Tibial nerve (tissue), 4 donors: ENCODE measurements at regions not wholly inside any gene's neighbourhood (a gene's known extent, or its start where the extent isn't known, plus 50 kb on each side); places are given as distances from the start of the nearest gene placed in this dataset.
"Not testable (repeated sequence)": the region's sequence is repeated elsewhere in the genome, so short reads cannot be mapped to it uniquely, and the experiment has no call there.

Experiments used
- DNase-seq, 2 donors: peaks; one replicate each; pipeline ENCODE4 v3.0.0-alpha.2; 2019; ENCODE audit warnings: low spot score in 2 of 2
- H3K27ac ChIP-seq, 4 donors: fragments of 200-600 bp; sonication (generic) in 3 of 4; one replicate each; pipeline ENCODE4 v1.5.1; 2017 to 2019; ENCODE audit warnings: mild to moderate bottlenecking in 1 of 4
- H3K27me3 ChIP-seq, 2 donors: fragments of 200-600 bp; sonication (generic) in 1 of 2; one replicate each; pipeline versions ENCODE4 v1.5.1 to v1.6.0; 2017 to 2019
- H3K36me3 ChIP-seq, 3 donors: fragments of 200-600 bp; sonication (generic); one replicate each; pipeline ENCODE4 v1.5.1; 2018 to 2019
- H3K4me1 ChIP-seq, 4 donors: fragments of 200-600 bp; sonication (generic) in 3 of 4; one replicate each; pipeline ENCODE4 v1.5.1; 2017 to 2019
- H3K4me3 ChIP-seq, 4 donors: fragments of 200-600 bp; sonication (generic) in 3 of 4; one replicate each; pipeline ENCODE4 v1.5.1; 2017 to 2019; ENCODE audit warnings: mild to moderate bottlenecking in 1 of 4, moderate library complexity in 1 of 4
- H3K9me3 ChIP-seq, 4 donors: fragments of 200-600 bp; sonication (generic) in 3 of 4; one replicate each; pipeline ENCODE4 v1.5.1; 2017 to 2019
- EP300 ChIP-seq, 2 donors: sonication (generic); formaldehyde crosslinking; IDR thresholded peaks; one replicate each; pipeline ENCODE4 v1.6.1; 2017; ENCODE audit warnings: antibody characterized with exemption in 2 of 2, mild to moderate bottlenecking in 1 of 2
- POLR2A ChIP-seq, 2 donors: fragments of 450-650 bp; IDR thresholded peaks; one replicate each; pipeline ENCODE4 v1.6.1; 2017; ENCODE audit warnings: antibody characterized with exemption in 2 of 2, mild to moderate bottlenecking in 2 of 2, moderate library complexity in 2 of 2
- WGBS, 2 donors: methylation state at CpG; one replicate each; pipeline ENCODE4 v1.1.5; 2018; 5-methylcytosine and 5-hydroxymethylcytosine counted together
- TF ChIP-seq, protein P1 (sequence below), 5 experiments: fragments of 200-600 bp in 3 of 5; fragments of 450-650 bp in 2 of 5; sonication (generic) in 3 of 5; IDR thresholded peaks; one replicate each; pipeline ENCODE4 v1.5.1; 2016 to 2019; ENCODE audit warnings: antibody characterized with exemption in 5 of 5, mild to moderate bottlenecking in 3 of 5, moderate library complexity in 2 of 5

GRCh38 chr6:17218749-17219093 lies 62.4 kb upstream of the RBM24 start:
- TF ChIP-seq EP300 (IDR thresholded peaks at IDR 0.05) (no peak), POLR2A (IDR thresholded peaks at IDR 0.05) (no peak)
- TF ChIP-seq, protein P1, sequence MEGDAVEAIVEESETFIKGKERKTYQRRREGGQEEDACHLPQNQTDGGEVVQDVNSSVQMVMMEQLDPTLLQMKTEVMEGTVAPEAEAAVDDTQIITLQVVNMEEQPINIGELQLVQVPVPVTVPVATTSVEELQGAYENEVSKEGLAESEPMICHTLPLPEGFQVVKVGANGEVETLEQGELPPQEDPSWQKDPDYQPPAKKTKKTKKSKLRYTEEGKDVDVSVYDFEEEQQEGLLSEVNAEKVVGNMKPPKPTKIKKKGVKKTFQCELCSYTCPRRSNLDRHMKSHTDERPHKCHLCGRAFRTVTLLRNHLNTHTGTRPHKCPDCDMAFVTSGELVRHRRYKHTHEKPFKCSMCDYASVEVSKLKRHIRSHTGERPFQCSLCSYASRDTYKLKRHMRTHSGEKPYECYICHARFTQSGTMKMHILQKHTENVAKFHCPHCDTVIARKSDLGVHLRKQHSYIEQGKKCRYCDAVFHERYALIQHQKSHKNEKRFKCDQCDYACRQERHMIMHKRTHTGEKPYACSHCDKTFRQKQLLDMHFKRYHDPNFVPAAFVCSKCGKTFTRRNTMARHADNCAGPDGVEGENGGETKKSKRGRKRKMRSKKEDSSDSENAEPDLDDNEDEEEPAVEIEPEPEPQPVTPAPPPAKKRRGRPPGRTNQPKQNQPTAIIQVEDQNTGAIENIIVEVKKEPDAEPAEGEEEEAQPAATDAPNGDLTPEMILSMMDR (IDR thresholded peaks at IDR 0.05), result no peak
- no peak for DNase-seq
- Histone ChIP-seq H3K27me3 (no peaks in the 10 kb centered on the region), H3K36me3 (no peaks in the 10 kb centered on the region), H3K4me1 (peaks cover 0 to 4% (median 0%) of the 10 kb centered on the region in 4 donors), H3K9me3 (peaks cover 0 to 4% (median 0%) of the 10 kb centered on the region in 4 donors), H3K4me3 (no peak overlapping the region), H3K27ac (no peak overlapping the region)
- 82 to 100% methylated on average over 1 of the region's 1 CpG for WGBS, 2 donors

GRCh38 chr6:17219098-17219497 lies 62.1 kb upstream of the RBM24 start:
- Histone ChIP-seq H3K27me3 (no peaks in the 10 kb centered on the region), H3K36me3 (no peaks in the 10 kb centered on the region), H3K4me3 (no peak overlapping the region), H3K4me1 (peaks cover 0 to 3% (median 0%) of the 10 kb centered on the region in 4 donors), H3K27ac (no peak overlapping the region), H3K9me3 (peaks cover 0 to 4% (median 0%) of the 10 kb centered on the region in 4 donors)
- 78 to 79% methylated on average over 5 of the region's 5 CpGs for WGBS, 2 donors
- TF ChIP-seq POLR2A (IDR thresholded peaks at IDR 0.05), result no peak
- no peak for TF ChIP-seq EP300 (IDR thresholded peaks at IDR 0.05)
- TF ChIP-seq, protein P1 (IDR thresholded peaks at IDR 0.05), result no peak
- no peak for DNase-seq

GRCh38 chr6:17220040-17220910 lies 60.9 kb upstream of the RBM24 start:
- no peaks in the 10 kb centered on the region for H3K27me3 ChIP-seq
- H3K4me3 ChIP-seq, result no peak overlapping the region
- H3K4me1 ChIP-seq, result peaks cover 0 to 3% (median 0%) of the 10 kb centered on the region in 4 donors
- 75 to 85% methylated on average over 12 of the region's 12 CpGs for WGBS, 2 donors
- peaks cover 0 to 4% (median 0%) of the 10 kb centered on the region in 4 donors for H3K9me3 ChIP-seq
- no peak overlapping the region for H3K27ac ChIP-seq
- no peaks in the 10 kb centered on the region for H3K36me3 ChIP-seq
- no peak for DNase-seq
- TF ChIP-seq POLR2A (IDR thresholded peaks at IDR 0.05) (no peak), EP300 (IDR thresholded peaks at IDR 0.05) (no peak)
- TF ChIP-seq, protein P1 (IDR thresholded peaks at IDR 0.05), result no peak

- no peaks in the 10 kb centered on the region for H3K36me3 ChIP-seq
- no peak for DNase-seq
- no peaks in the 10 kb centered on the region for H3K27me3 ChIP-seq
- no peak overlapping the region for H3K27ac ChIP-seq
- no peak for TF ChIP-seq POLR2A (IDR thresholded peaks at IDR 0.05)
- no peak for TF ChIP-seq EP300 (IDR thresholded peaks at IDR 0.05)
- TF ChIP-seq, protein P1 (IDR thresholded peaks at IDR 0.05), result no peak
- no peak overlapping the region for H3K4me3 ChIP-seq
- H3K9me3 ChIP-seq, result no peaks in the 10 kb centered on the region
- WGBS, 2 donors, result 94% methylated on average over 3 of the region's 3 CpGs
- peaks cover 0 to 15% (median 0%) of the 10 kb centered on the region in 4 donors for H3K4me1 ChIP-seq
Observed at GRCh38 chr6:17224056-17224455, 57.1 kb upstream of the RBM24 start.

DNA sequence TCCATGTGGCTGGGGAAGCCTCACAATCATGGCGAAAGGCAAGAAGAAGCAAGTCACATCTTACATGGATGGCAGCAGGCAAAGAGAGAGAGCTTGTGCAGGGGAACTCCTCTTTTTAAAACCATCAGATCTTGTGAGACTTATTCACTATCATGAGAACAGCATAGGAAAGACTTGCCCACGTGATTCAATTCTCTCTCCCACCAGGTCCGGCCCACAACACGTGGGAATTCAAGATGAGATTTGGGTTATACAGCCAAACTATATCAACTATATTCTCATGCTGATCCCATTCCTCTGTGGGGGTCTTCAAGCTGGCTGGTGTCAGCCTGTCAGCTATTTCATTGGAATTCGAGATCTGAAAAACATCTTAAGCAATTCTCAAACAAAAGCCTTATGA lies 56.7 kb upstream of the RBM24 start:
- H3K9me3 ChIP-seq, H3K36me3 ChIP-seq, H3K27ac ChIP-seq, DNase-seq, H3K27me3 ChIP-seq, H3K4me3 ChIP-seq: not testable (repeated sequence)
- 85 to 87% methylated on average over 5 of the region's 5 CpGs for WGBS, 2 donors
- H3K4me1 ChIP-seq, result peaks cover 0 to 15% (median 0%) of the 10 kb centered on the region in 4 donors
